GM10248 (cell line): ENCODE measurements at regions not wholly inside any gene's neighbourhood (a gene's known extent, or its start where the extent isn't known, plus 50 kb on each side); places are given as distances from the start of the nearest gene placed in this dataset.

ENCODE experiments used
- CTCF ChIA-PET: fragments of 300-600 bp; sonication (Branson Sonifier 250); formaldehyde crosslinking; extraction: SDS; loops from one replicate; lab custom pipeline; 2021; ENCODE audit warnings: antibody characterized with exemption; lab: Yijun Ruan, JAX
- POLR2A ChIA-PET: fragments of 350-650 bp; sonication (Branson Sonifier 250); formaldehyde crosslinking; extraction: SDS; loops from one replicate; lab custom pipeline; 2020; ENCODE audit warnings: antibody characterized with exemption; lab: Yijun Ruan, JAX
- DNase-seq: peaks from one replicate; pipeline ENCODE4 v3.0.0; 2012; ENCODE audit errors: extremely low spot score
- CTCF ChIP-seq: IDR thresholded peaks from 2 replicates; pipeline ENCODE4 v1.5.1; 2012; ENCODE audit warnings: mild to moderate bottlenecking, low read depth; ENCODE audit errors: extremely low read depth, missing control alignments, control extremely low read depth

- POLR2A ChIA-PET: no interaction called here
- CTCF ChIA-PET: no interaction called here
- no peak for DNase-seq
- no peak for TF ChIP-seq CTCF
Measured at GRCh38 chrX:43585922-43586321, 70.2 kb upstream of the MAOA start.

- no peak for DNase-seq
- ChIA-PET POLR2A (no interaction called here), CTCF (no interaction called here)
- no peak for TF ChIP-seq CTCF
Measured at GRCh38 chrX:43586830-43587229, 69.3 kb upstream of the MAOA start.

GRCh38 chrX:43589735-43590134 lies 66.4 kb upstream of the MAOA start:
- no peak for TF ChIP-seq CTCF
- no peak for DNase-seq
- ChIA-PET POLR2A (no interaction called here), CTCF (interaction anchor here (1.3 kb wide), 1 partner anchor 19 kb away, joined by 3 read pairs; no protein-coding TSS in a partner anchor)

- no peak for TF ChIP-seq CTCF
- ChIA-PET CTCF (interaction anchor here (1.3 kb wide), 1 partner anchor 19 kb away, joined by 3 read pairs; no protein-coding TSS in a partner anchor), POLR2A (no interaction called here)
- no peak for DNase-seq
Measured at GRCh38 chrX:43590150-43590549, 65.9 kb upstream of the MAOA start.

GRCh38 chrX:43592597-43592996 lies 63.5 kb upstream of the MAOA start:
- POLR2A ChIA-PET: no interaction called here
- TF ChIP-seq CTCF: no peak
- CTCF ChIA-PET: interaction anchor here (1.3 kb wide), 1 partner anchor 38 kb away, joined by 3 read pairs; no protein-coding TSS in a partner anchor
- no peak for DNase-seq

GRCh38 chrX:43595931-43596330 lies 60.2 kb upstream of the MAOA start:
- DNase-seq: no peak
- no peak for TF ChIP-seq CTCF
- ChIA-PET POLR2A (no interaction called here), CTCF (no interaction called here)

GRCh38 chrX:43604753-43605152 lies 51.3 kb upstream of the MAOA start:
- DNase-seq: no peak
- POLR2A ChIA-PET: no interaction called here
- no peak for TF ChIP-seq CTCF
- CTCF ChIA-PET: no interaction called here
